Transverse colon (tissue), 4 donors: ENCODE measurements at regions not wholly inside any gene's neighbourhood (a gene's known extent, or its start where the extent isn't known, plus 50 kb on each side); places are given as distances from the start of the nearest gene placed in this dataset.

Experiments
- DNase-seq: peaks from one replicate; pipeline ENCODE4 v3.0.0-alpha.2; 2019
- H3K27ac ChIP-seq, 4 donors: fragments of 200-600 bp; sonication (generic); 2 replicates each; pipeline ENCODE4 v1.5.1; 2016 to 2018; ENCODE audit warnings: inconsistent platforms in 4 of 4
- H3K27me3 ChIP-seq: fragments of 200-600 bp; sonication (generic); 2 replicates; pipeline ENCODE4 v1.5.1; 2017; ENCODE audit warnings: inconsistent platforms
- H3K36me3 ChIP-seq, 4 donors: fragments of 200-600 bp; sonication (generic); 2 replicates each; pipeline ENCODE4 v1.5.1; 2017 to 2019; ENCODE audit warnings: inconsistent platforms in 4 of 4
- H3K4me1 ChIP-seq, 4 donors: fragments of 200-600 bp; sonication (generic); 2 replicates each; pipeline ENCODE4 v1.5.1; 2017 to 2020; ENCODE audit warnings: inconsistent platforms in 4 of 4
- H3K4me3 ChIP-seq, 4 donors: fragments of 200-600 bp; sonication (generic); 1 replicate in 1 of 4; 2 replicates in 3 of 4; pipeline versions ENCODE4 v1.5.1 to v1.6.1; 2017 to 2019; ENCODE audit warnings: inconsistent platforms in 4 of 4
- H3K9me3 ChIP-seq, 2 donors: fragments of 200-600 bp; sonication (generic); 2 replicates each; pipeline ENCODE4 v1.5.1; 2017 to 2019; ENCODE audit warnings: inconsistent platforms in 2 of 2
- CTCF ChIP-seq, 5 experiments: fragments of 200-600 bp in 3 of 5; fragments of 450-650 bp in 2 of 5; sonication (generic) in 3 of 5; IDR thresholded peaks; 1 replicate in 2 of 5; 2 replicates in 3 of 5; pipeline ENCODE4 v1.5.1; 2016 to 2017; ENCODE audit warnings: antibody characterized with exemption in 5 of 5, inconsistent platforms in 3 of 5, mild to moderate bottlenecking in 2 of 5, moderate library complexity in 1 of 5
- EP300 ChIP-seq: sonication (generic); formaldehyde crosslinking; IDR thresholded peaks from one replicate; pipeline ENCODE4 v1.6.1; 2017; ENCODE audit warnings: antibody characterized with exemption, low read depth
- POLR2A ChIP-seq: fragments of 450-650 bp; IDR thresholded peaks from one replicate; pipeline ENCODE4 v1.6.1; 2016; ENCODE audit warnings: antibody characterized with exemption, mild to moderate bottlenecking, moderate library complexity
- POLR2AphosphoS5 ChIP-seq, 3 donors: sonication (generic); formaldehyde crosslinking; IDR thresholded peaks; one replicate each; pipeline ENCODE4 v1.6.1; 2016; ENCODE audit warnings: antibody characterized with exemption in 3 of 3
- WGBS, 2 donors: methylation state at CpG; one replicate each; pipeline ENCODE4 v1.1.5; 2018; ENCODE audit warnings: low coverage in 1 of 2; 5-methylcytosine and 5-hydroxymethylcytosine counted together
- in situ Hi-C, 4 donors: fragments of 200-750 bp; cut with MboI; loops; one replicate each; pipeline versions ENCODE4 v1.15.0 to v1.15.1; 2017; ENCODE audit warnings: low sequenced_read_pairs in 3 of 4, low pct_ligation_motif_present in 1 of 4, low pct_unique_long_range_greater_than_20kb in 1 of 4
- intact Hi-C: fragments of 100-400 bp; cut with DNase I; formaldehyde crosslinking; loops from one replicate; pipeline ENCODE4 v1.15.1; 2023; ENCODE audit warnings: low total_unique reads

GRCh38 chr22:46079093-46079860 is 71.0 kb upstream of the PPARA start:
- 40 to 83% methylated on average over 1 to 20 of the region's 21 CpGs for WGBS, 2 donors

GRCh38 chr22:46079861-46080821 is 70.2 kb upstream of the PPARA start:
- Histone ChIP-seq H3K4me1 (peaks cover 50 to 93% (median 75%) of the 10 kb centered on the region in 4 donors), H3K4me3 (peak overlapping the region; percentile 24 to 80 (median 50)), H3K36me3 (no peaks in the 10 kb centered on the region), H3K9me3 (no peaks in the 10 kb centered on the region), H3K27ac (peak overlapping the region; percentile 98 to 99 (median 98)), H3K27me3 (no peaks in the 10 kb centered on the region)
- TF ChIP-seq POLR2A (no peak), POLR2AphosphoS5 (IDR thresholded peaks at IDR 0.05) (peak in 2 of 3 donors; percentile 23 to 50)
- WGBS, 2 donors, result 61% methylated on average over 50 of the region's 57 CpGs; no CpG with 5 or more reads in 1 of the 2 donors
- peak; percentile 60 for DNase-seq
- in situ Hi-C loops, result no loop called here
- intact Hi-C loops, result loop anchor here (10.0 kb wide), 1 partner anchor 75 kb away; no protein-coding TSS in a partner anchor

More at GRCh38 chr22:46079093-46079860, 71.0 kb upstream of the PPARA start:
- intact Hi-C loops, result loop anchor here (10.0 kb wide), 1 partner anchor 74 kb away; no protein-coding TSS in a partner anchor
- TF ChIP-seq POLR2A, result no peak
- no peak for TF ChIP-seq CTCF (IDR thresholded peaks at IDR 0.05)
- in situ Hi-C loops, result no loop called here
- Histone ChIP-seq H3K27me3 (no peaks in the 10 kb centered on the region), H3K4me1 (peaks cover 47 to 93% (median 75%) of the 10 kb centered on the region in 4 donors), H3K9me3 (no peaks in the 10 kb centered on the region), H3K36me3 (no peaks in the 10 kb centered on the region), H3K27ac (peak overlapping the region; percentile 98 to 99 (median 98)), H3K4me3 (peak overlapping the region in 3 of 4 donors; percentile 24 to 80 (median 73))
- DNase-seq, result peak; percentile 7

GRCh38 chr22:46081036-46081830 is 69.1 kb upstream of the PPARA start:
- in situ Hi-C loops, result no loop called here
- H3K27ac ChIP-seq, result peak overlapping the region; percentile 98 to 99 (median 98)
- WGBS, 2 donors, result 70 to 79% methylated on average over 12 to 25 of the region's 25 CpGs
- intact Hi-C loops, result no loop called here
- DNase-seq, result peak; percentile 8
- H3K4me1 ChIP-seq, result peaks cover 48 to 93% (median 76%) of the 10 kb centered on the region in 4 donors
- no peaks in the 10 kb centered on the region for H3K36me3 ChIP-seq
- no peak for TF ChIP-seq EP300
- no peak for TF ChIP-seq CTCF (IDR thresholded peaks at IDR 0.05)
- no peak for TF ChIP-seq POLR2AphosphoS5 (IDR thresholded peaks at IDR 0.05)
- TF ChIP-seq POLR2A, result no peak
- no peaks in the 10 kb centered on the region for H3K9me3 ChIP-seq
- H3K4me3 ChIP-seq, result peak overlapping the region in 3 of 4 donors; percentile 24 to 80 (median 73)
- no peaks in the 10 kb centered on the region for H3K27me3 ChIP-seq

- peak; percentile 9 for DNase-seq
Measured at GRCh38 chr22:46081831-46082210, 68.5 kb upstream of the PPARA start.

More at GRCh38 chr22:46081831-46082210, 68.5 kb upstream of the PPARA start:
- Histone ChIP-seq H3K4me1 (peaks cover 47 to 93% (median 79%) of the 10 kb centered on the region in 4 donors), H3K27me3 (no peaks in the 10 kb centered on the region), H3K4me3 (peak overlapping the region in 3 of 4 donors; percentile 9 to 80 (median 73)), H3K36me3 (no peaks in the 10 kb centered on the region), H3K27ac (peak overlapping the region; percentile 98 to 99 (median 98)), H3K9me3 (no peaks in the 10 kb centered on the region)
- no peak for TF ChIP-seq POLR2A
- intact Hi-C loops (no loop called here), in situ Hi-C loops (no loop called here)
- WGBS, 2 donors, result 73 to 74% methylated on average over 8 to 18 of the region's 18 CpGs
